HPDE6-E6E7 (cell line): ENCODE measurements at regions not wholly inside any gene's neighbourhood (a gene's known extent, or its start where the extent isn't known, plus 50 kb on each side); places are given as distances from the start of the nearest gene placed in this dataset.
"Not testable (repeated sequence)": the region's sequence is repeated elsewhere in the genome, so short reads cannot be mapped to it uniquely, and the experiment has no call there.

Source experiments
- DNase-seq: peaks from one replicate; pipeline ENCODE4 v3.0.0; 2011; ENCODE audit warnings: missing footprints; ENCODE audit errors: extremely low spot score

DNA sequence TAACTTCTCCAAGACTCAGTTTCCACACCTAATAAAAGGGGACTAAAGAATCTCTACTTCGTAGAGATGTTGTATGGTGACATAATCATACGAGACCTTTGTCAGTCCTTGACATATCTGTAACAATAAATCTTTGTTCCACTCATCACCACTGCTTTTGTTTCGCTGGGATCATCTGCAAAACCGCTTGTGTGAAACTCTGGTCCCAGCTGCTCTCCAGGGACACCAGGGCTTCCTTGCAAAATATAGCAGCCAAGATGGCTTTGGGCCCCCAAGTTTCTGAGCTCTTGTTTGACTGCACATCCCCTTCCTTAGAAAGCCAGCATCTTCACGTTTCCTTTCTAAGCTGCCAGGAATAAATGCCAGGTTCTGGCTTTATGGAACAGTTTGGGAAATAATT, 110.5 kb upstream of the RRN3 start:
- not testable (repeated sequence) for DNase-seq

DNA sequence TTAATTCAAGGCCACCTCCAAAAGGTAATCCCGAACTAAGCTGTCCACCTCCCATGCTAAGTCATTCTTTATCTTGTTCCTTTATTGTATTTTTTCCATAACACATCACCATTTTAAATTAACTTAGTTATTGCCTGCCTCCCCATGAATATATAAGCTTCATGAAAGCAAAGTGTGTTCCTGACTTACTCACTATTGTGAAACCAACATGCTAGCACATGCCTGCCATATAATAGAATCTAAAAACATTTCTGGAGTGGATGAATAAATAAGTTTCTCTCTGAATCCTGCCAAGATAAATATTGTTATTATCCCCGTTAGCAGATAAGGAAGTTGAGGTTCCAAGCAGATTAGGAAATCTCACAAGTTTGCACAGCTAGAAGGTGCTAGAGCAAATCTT, 98.7 kb upstream of the RRN3 start:
- not testable (repeated sequence) for DNase-seq

DNA sequence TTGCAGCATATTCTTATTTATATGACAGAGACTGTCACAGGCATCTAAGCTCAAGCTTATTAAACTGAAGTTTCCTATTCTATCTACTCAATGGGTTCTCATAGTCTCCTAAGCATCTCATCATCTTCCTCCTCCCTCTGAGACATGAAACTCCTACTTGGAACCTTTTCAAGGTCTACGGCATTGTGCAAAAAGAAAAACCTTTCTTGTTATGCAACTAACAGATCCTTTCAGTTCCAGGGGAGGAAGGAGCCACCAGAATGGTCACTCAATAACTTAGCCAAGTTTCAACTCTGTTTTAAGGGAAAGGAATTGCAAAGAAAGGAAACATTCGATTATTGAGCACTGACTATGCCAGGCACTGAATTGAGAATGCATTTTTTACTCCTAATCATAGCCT, 98.1 kb upstream of the RRN3 start:
- DNase-seq = not testable (repeated sequence)

DNA sequence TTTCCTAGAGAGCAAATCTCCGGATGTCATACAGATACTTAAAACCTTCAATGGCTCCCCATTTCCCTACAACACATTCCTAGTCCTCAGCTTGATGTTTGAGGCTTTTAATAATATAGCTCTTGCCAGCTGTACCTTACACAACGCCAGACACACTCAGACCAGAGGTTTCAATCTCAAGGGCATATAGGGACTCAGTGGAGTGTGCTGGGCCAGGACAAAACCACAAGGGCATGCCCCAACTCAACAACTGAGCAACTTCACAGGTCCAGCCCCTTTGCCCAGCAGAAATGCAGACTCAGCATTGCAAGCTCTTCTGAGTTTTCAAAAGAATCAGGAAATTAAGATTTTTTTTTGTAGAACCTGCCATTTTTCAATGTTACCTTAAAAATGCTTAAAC, 95.4 kb upstream of the RRN3 start:
- DNase-seq = not testable (repeated sequence)
